AG10803 (cell line): ENCODE measurements at regions not wholly inside any gene's neighbourhood (a gene's known extent, or its start where the extent isn't known, plus 50 kb on each side); places are given as distances from the start of the nearest gene placed in this dataset.

Experiments used
- DNase-seq: peaks from one replicate; pipeline ENCODE4 v3.0.0; 2010; ENCODE audit warnings: low read depth
- H3K4me3 ChIP-seq: 2 replicates; pipeline ENCODE4 v1.5.1; 2011; ENCODE audit warnings: mild to moderate bottlenecking, low read length, control low read depth
- TF ChIP-seq, protein P1 (sequence below): conservative IDR thresholded peaks from 2 replicates; pipeline ENCODE4 v1.5.1; 2011; ENCODE audit warnings: mild to moderate bottlenecking, low read length, control low read depth, inconsistent platforms

GRCh38 chrX:96453139-96453538 lies 231.5 kb upstream of the DIAPH2 start:
- no peak overlapping the region for H3K4me3 ChIP-seq
- DNase-seq: no peak
- TF ChIP-seq, protein P1, sequence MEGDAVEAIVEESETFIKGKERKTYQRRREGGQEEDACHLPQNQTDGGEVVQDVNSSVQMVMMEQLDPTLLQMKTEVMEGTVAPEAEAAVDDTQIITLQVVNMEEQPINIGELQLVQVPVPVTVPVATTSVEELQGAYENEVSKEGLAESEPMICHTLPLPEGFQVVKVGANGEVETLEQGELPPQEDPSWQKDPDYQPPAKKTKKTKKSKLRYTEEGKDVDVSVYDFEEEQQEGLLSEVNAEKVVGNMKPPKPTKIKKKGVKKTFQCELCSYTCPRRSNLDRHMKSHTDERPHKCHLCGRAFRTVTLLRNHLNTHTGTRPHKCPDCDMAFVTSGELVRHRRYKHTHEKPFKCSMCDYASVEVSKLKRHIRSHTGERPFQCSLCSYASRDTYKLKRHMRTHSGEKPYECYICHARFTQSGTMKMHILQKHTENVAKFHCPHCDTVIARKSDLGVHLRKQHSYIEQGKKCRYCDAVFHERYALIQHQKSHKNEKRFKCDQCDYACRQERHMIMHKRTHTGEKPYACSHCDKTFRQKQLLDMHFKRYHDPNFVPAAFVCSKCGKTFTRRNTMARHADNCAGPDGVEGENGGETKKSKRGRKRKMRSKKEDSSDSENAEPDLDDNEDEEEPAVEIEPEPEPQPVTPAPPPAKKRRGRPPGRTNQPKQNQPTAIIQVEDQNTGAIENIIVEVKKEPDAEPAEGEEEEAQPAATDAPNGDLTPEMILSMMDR: no peak

DNA sequence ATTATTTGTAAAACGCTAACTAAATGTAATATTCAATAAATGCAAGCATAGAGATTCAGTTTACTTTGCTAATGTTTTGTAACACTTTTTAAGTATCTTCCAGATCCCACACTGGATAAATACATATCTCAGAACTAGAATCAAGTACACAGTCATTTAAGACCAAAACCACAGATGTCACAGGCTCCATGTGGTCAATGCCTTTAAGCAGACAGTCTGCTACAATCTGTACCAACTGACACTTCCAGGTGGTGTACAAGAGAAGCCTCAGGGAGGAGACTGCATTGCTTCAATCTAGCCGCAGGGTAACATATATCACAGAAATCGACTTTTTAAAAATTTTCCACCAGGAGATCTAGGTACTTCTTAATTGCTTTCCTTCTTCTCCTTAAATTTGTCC lies 229.6 kb upstream of the DIAPH2 start:
- no peak for DNase-seq

GRCh38 chrX:96464880-96465558 lies 219.6 kb upstream of the DIAPH2 start:
- DNase-seq: no peak
- TF ChIP-seq, protein P1: no peak
- H3K4me3 ChIP-seq: no peak overlapping the region

More for the DNA sequence above, 229.6 kb upstream of the DIAPH2 start:
- TF ChIP-seq, protein P1: no peak
- no peak overlapping the region for H3K4me3 ChIP-seq

- H3K4me3 ChIP-seq: no peak overlapping the region
- DNase-seq: peak; percentile 20
- TF ChIP-seq, protein P1: no peak
Measured at GRCh38 chrX:96474029-96474740, 210.5 kb upstream of the DIAPH2 start.

- TF ChIP-seq, protein P1: no peak
- no peak for DNase-seq
- H3K4me3 ChIP-seq: no peak overlapping the region
Measured at GRCh38 chrX:96474741-96475125, 209.9 kb upstream of the DIAPH2 start.

GRCh38 chrX:96480081-96480480 lies 204.6 kb upstream of the DIAPH2 start:
- TF ChIP-seq, protein P1: no peak
- no peak overlapping the region for H3K4me3 ChIP-seq
- DNase-seq: peak; percentile 25

- no peak for DNase-seq
- TF ChIP-seq, protein P1: no peak
- no peak overlapping the region for H3K4me3 ChIP-seq
Measured at GRCh38 chrX:96481831-96482230, 202.8 kb upstream of the DIAPH2 start.
